Lower leg skin (tissue), 4 donors: ENCODE measurements at regions not wholly inside any gene's neighbourhood (a gene's known extent, or its start where the extent isn't known, plus 50 kb on each side); places are given as distances from the start of the nearest gene placed in this dataset.

Source experiments
- DNase-seq, 2 donors: peaks; one replicate each; pipeline ENCODE4 v3.0.0-alpha.2; 2019; ENCODE audit warnings: low spot score in 2 of 2
- H3K4me3 ChIP-seq: fragments of 200-600 bp; sonication (generic); 2 replicates; pipeline ENCODE4 v1.5.1; 2017; ENCODE audit warnings: mild to moderate bottlenecking, low read depth; ENCODE audit not compliant: poor library complexity, severe bottlenecking
- CTCF ChIP-seq, 3 donors: fragments of 450-650 bp; IDR thresholded peaks; one replicate each; pipeline ENCODE4 v1.5.1; 2016; ENCODE audit warnings: antibody characterized with exemption in 3 of 3, mild to moderate bottlenecking in 3 of 3, moderate library complexity in 2 of 3
- POLR2A ChIP-seq, 2 donors: fragments of 450-650 bp; IDR thresholded peaks; one replicate each; pipeline ENCODE4 v1.6.1; 2016 to 2017; ENCODE audit warnings: antibody characterized with exemption in 2 of 2, mild to moderate bottlenecking in 1 of 2, moderate library complexity in 1 of 2
- WGBS, 2 donors: methylation state at CpG; one replicate each; pipeline ENCODE4 v1.1.5; 2018; 5-methylcytosine and 5-hydroxymethylcytosine counted together
- intact Hi-C: fragments of 100-400 bp; cut with DNase I; formaldehyde crosslinking; loops from one replicate; pipeline ENCODE4 v1.15.0; 2023; ENCODE audit warnings: low total_unique reads

- WGBS, 2 donors, result 84 to 85% methylated on average over 2 of the region's 2 CpGs
- intact Hi-C loops, result no loop called here
- TF ChIP-seq CTCF (IDR thresholded peaks at IDR 0.05) (no peak), POLR2A (IDR thresholded peaks at IDR 0.05) (no peak)
- H3K4me3 ChIP-seq, result no peak overlapping the region
- no peak for DNase-seq
These were observed 244.7 kb downstream of the PTEN start for GRCh38 chr10:88108115-88108610.

- intact Hi-C loops, result loop anchor here (10.0 kb wide), 1 partner anchor 274 kb away; no protein-coding TSS in a partner anchor
- no peak for TF ChIP-seq CTCF (IDR thresholded peaks at IDR 0.05)
- TF ChIP-seq POLR2A (IDR thresholded peaks at IDR 0.05), result no peak
- H3K4me3 ChIP-seq, result no peak overlapping the region
- no peak for DNase-seq
These were observed 246.9 kb downstream of the PTEN start for GRCh38 chr10:88110355-88110754.

- H3K4me3 ChIP-seq, result no peak overlapping the region
- no peak for DNase-seq
- intact Hi-C loops, result loop anchor here (10.0 kb wide), 1 partner anchor 274 kb away; no protein-coding TSS in a partner anchor
- TF ChIP-seq POLR2A (IDR thresholded peaks at IDR 0.05) (no peak), CTCF (IDR thresholded peaks at IDR 0.05) (no peak)
- 84 to 89% methylated on average over 3 of the region's 3 CpGs for WGBS, 2 donors
These were observed 247.4 kb downstream of the PTEN start for GRCh38 chr10:88110822-88111221.

GRCh38 chr10:88111294-88111693 lies 247.9 kb downstream of the PTEN start:
- H3K4me3 ChIP-seq, result no peak overlapping the region
- TF ChIP-seq CTCF (IDR thresholded peaks at IDR 0.05) (no peak), POLR2A (IDR thresholded peaks at IDR 0.05) (no peak)
- WGBS, 2 donors, result 87 to 96% methylated on average over 2 of the region's 2 CpGs
- intact Hi-C loops, result loop anchor here (10.0 kb wide), 1 partner anchor 274 kb away; no protein-coding TSS in a partner anchor
- no peak for DNase-seq

GRCh38 chr10:88113232-88113631 lies 249.8 kb downstream of the PTEN start:
- intact Hi-C loops, result loop anchor here (10.0 kb wide), 1 partner anchor 272 kb away; no protein-coding TSS in a partner anchor
- 85 to 90% methylated on average over 1 of the region's 1 CpG for WGBS, 2 donors
- no peak for DNase-seq
- TF ChIP-seq CTCF (IDR thresholded peaks at IDR 0.05) (no peak), POLR2A (IDR thresholded peaks at IDR 0.05) (no peak)
- no peak overlapping the region for H3K4me3 ChIP-seq
